ENCODE measurements at regions not wholly inside any gene's neighbourhood (a gene's known extent, or its start where the extent isn't known, plus 50 kb on each side); places are given as distances from the start of the nearest gene placed in this dataset.

DNA sequence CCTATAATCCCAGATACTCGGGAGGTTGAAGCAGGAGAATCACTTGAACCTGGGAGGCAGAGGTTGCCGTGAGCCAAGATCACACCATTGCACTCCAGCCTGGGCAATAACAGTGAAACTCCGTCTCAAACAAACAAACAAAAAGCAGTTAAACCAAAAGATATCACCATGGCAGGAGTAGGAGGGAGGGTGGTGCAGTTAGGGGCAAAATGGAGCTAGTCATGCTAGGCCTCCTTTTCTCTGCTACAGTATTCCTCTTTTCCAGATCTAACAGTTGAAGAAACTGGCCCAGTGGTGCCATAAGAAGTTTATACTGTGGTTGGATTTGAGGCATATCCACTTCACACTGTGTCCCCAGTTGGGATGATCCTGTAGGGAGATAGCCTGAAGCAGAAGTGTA lies 261.6 kb downstream of the SKIDA1 start:
- TF ChIP-seq POLR2A (IDR thresholded peaks at IDR 0.05) (no peak), EP300 (IDR thresholded peaks at IDR 0.05; ENCODE audit: low read depth) (no peak)
- TF ChIP-seq, protein P1, sequence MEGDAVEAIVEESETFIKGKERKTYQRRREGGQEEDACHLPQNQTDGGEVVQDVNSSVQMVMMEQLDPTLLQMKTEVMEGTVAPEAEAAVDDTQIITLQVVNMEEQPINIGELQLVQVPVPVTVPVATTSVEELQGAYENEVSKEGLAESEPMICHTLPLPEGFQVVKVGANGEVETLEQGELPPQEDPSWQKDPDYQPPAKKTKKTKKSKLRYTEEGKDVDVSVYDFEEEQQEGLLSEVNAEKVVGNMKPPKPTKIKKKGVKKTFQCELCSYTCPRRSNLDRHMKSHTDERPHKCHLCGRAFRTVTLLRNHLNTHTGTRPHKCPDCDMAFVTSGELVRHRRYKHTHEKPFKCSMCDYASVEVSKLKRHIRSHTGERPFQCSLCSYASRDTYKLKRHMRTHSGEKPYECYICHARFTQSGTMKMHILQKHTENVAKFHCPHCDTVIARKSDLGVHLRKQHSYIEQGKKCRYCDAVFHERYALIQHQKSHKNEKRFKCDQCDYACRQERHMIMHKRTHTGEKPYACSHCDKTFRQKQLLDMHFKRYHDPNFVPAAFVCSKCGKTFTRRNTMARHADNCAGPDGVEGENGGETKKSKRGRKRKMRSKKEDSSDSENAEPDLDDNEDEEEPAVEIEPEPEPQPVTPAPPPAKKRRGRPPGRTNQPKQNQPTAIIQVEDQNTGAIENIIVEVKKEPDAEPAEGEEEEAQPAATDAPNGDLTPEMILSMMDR (IDR thresholded peaks at IDR 0.05), result no peak
